ENCODE measurements at regions not wholly inside any gene's neighbourhood (a gene's known extent, or its start where the extent isn't known, plus 50 kb on each side); places are given as distances from the start of the nearest gene placed in this dataset.

- no peaks in the 10 kb centered on the region for H3K27me3 Mint-ChIP-seq
- H3K4me3 Mint-ChIP-seq: no peak overlapping the region
- no peak overlapping the region for H3K27ac Mint-ChIP-seq
- intact Hi-C loops (cut with micrococcal nuclease): no loop called here
- H3K4me1 Mint-ChIP-seq (ENCODE audit: low read depth): no peaks in the 10 kb centered on the region
- H3K9me3 Mint-ChIP-seq: peaks cover 8% of the 10 kb centered on the region
- H3K36me3 Mint-ChIP-seq (ENCODE audit: low read depth): no peaks in the 10 kb centered on the region
Measured at GRCh38 chr14:83556746-83557453, 1973.0 kb upstream of the FLRT2 start.

GRCh38 chr14:83558946-83559345 lies 1971.0 kb upstream of the FLRT2 start:
- Mint-ChIP-seq H3K4me3 (no peak overlapping the region), H3K36me3 (ENCODE audit: low read depth) (no peaks in the 10 kb centered on the region), H3K27ac (no peak overlapping the region), H3K9me3 (peaks cover 8% of the 10 kb centered on the region), H3K4me1 (ENCODE audit: low read depth) (no peaks in the 10 kb centered on the region), H3K27me3 (no peaks in the 10 kb centered on the region)
- intact Hi-C loops (cut with micrococcal nuclease): no loop called here

- Mint-ChIP-seq H3K4me1 (ENCODE audit: low read depth) (no peaks in the 10 kb centered on the region), H3K36me3 (ENCODE audit: low read depth) (no peaks in the 10 kb centered on the region), H3K27ac (no peak overlapping the region), H3K27me3 (no peaks in the 10 kb centered on the region), H3K4me3 (no peak overlapping the region), H3K9me3 (peaks cover 16% of the 10 kb centered on the region)
- intact Hi-C loops (cut with micrococcal nuclease): no loop called here
Measured at GRCh38 chr14:83559721-83560120, 1970.2 kb upstream of the FLRT2 start.

- intact Hi-C loops (cut with micrococcal nuclease): no loop called here
- no peak overlapping the region for H3K4me3 Mint-ChIP-seq
- peaks cover 17% of the 10 kb centered on the region for H3K9me3 Mint-ChIP-seq
- no peaks in the 10 kb centered on the region for H3K36me3 Mint-ChIP-seq (ENCODE audit: low read depth)
- no peaks in the 10 kb centered on the region for H3K4me1 Mint-ChIP-seq (ENCODE audit: low read depth)
- no peaks in the 10 kb centered on the region for H3K27me3 Mint-ChIP-seq
- no peak overlapping the region for H3K27ac Mint-ChIP-seq
Measured at GRCh38 chr14:83561261-83561660, 1968.7 kb upstream of the FLRT2 start.

GRCh38 chr14:83566567-83566966 lies 1963.4 kb upstream of the FLRT2 start:
- H3K9me3 Mint-ChIP-seq: peaks cover 13% of the 10 kb centered on the region
- no peaks in the 10 kb centered on the region for H3K4me1 Mint-ChIP-seq (ENCODE audit: low read depth)
- H3K27ac Mint-ChIP-seq: no peak overlapping the region
- H3K36me3 Mint-ChIP-seq (ENCODE audit: low read depth): no peaks in the 10 kb centered on the region
- H3K27me3 Mint-ChIP-seq: no peaks in the 10 kb centered on the region
- intact Hi-C loops (cut with micrococcal nuclease): no loop called here
- H3K4me3 Mint-ChIP-seq: no peak overlapping the region

GRCh38 chr14:83568141-83568540 lies 1961.8 kb upstream of the FLRT2 start:
- Mint-ChIP-seq H3K4me3 (no peak overlapping the region), H3K9me3 (peaks cover 13% of the 10 kb centered on the region), H3K27ac (no peak overlapping the region), H3K4me1 (ENCODE audit: low read depth) (no peaks in the 10 kb centered on the region), H3K36me3 (ENCODE audit: low read depth) (no peaks in the 10 kb centered on the region), H3K27me3 (no peaks in the 10 kb centered on the region)
- intact Hi-C loops (cut with micrococcal nuclease): no loop called here

- no peak overlapping the region for H3K4me3 Mint-ChIP-seq
- H3K9me3 Mint-ChIP-seq: peaks cover 28% of the 10 kb centered on the region
- intact Hi-C loops (cut with micrococcal nuclease): no loop called here
- H3K4me1 Mint-ChIP-seq (ENCODE audit: low read depth): no peaks in the 10 kb centered on the region
- H3K27me3 Mint-ChIP-seq: no peaks in the 10 kb centered on the region
- H3K27ac Mint-ChIP-seq: no peak overlapping the region
- H3K36me3 Mint-ChIP-seq (ENCODE audit: low read depth): no peaks in the 10 kb centered on the region
Measured at GRCh38 chr14:83575301-83575700, 1954.6 kb upstream of the FLRT2 start.

GRCh38 chr14:83583201-83583600 lies 1946.7 kb upstream of the FLRT2 start:
- intact Hi-C loops (cut with micrococcal nuclease): no loop called here
- H3K27me3 Mint-ChIP-seq: no peaks in the 10 kb centered on the region
- peaks cover 32% of the 10 kb centered on the region for H3K9me3 Mint-ChIP-seq
- no peak overlapping the region for H3K4me3 Mint-ChIP-seq
- H3K36me3 Mint-ChIP-seq (ENCODE audit: low read depth): no peaks in the 10 kb centered on the region
- no peak overlapping the region for H3K27ac Mint-ChIP-seq
- no peaks in the 10 kb centered on the region for H3K4me1 Mint-ChIP-seq (ENCODE audit: low read depth)

- H3K4me3 Mint-ChIP-seq: no peak overlapping the region
- no peak overlapping the region for H3K27ac Mint-ChIP-seq
- no peaks in the 10 kb centered on the region for H3K36me3 Mint-ChIP-seq (ENCODE audit: low read depth)
- intact Hi-C loops (cut with micrococcal nuclease): no loop called here
- no peaks in the 10 kb centered on the region for H3K4me1 Mint-ChIP-seq (ENCODE audit: low read depth)
- no peaks in the 10 kb centered on the region for H3K27me3 Mint-ChIP-seq
- H3K9me3 Mint-ChIP-seq: peaks cover 15% of the 10 kb centered on the region
Measured at GRCh38 chr14:83594874-83595273, 1935.1 kb upstream of the FLRT2 start.

- peaks cover 36% of the 10 kb centered on the region for H3K9me3 Mint-ChIP-seq
Measured at GRCh38 chr14:83607682-83608081, 1922.3 kb upstream of the FLRT2 start.

GRCh38 chr14:83611491-83611890 lies 1918.5 kb upstream of the FLRT2 start:
- Mint-ChIP-seq H3K27ac (no peak overlapping the region), H3K4me3 (no peak overlapping the region), H3K4me1 (ENCODE audit: low read depth) (no peaks in the 10 kb centered on the region), H3K27me3 (no peaks in the 10 kb centered on the region), H3K9me3 (peaks cover 11% of the 10 kb centered on the region), H3K36me3 (ENCODE audit: low read depth) (no peaks in the 10 kb centered on the region)
- intact Hi-C loops (cut with micrococcal nuclease): no loop called here

More at GRCh38 chr14:83607682-83608081, 1922.3 kb upstream of the FLRT2 start:
- intact Hi-C loops (cut with micrococcal nuclease): no loop called here
- Mint-ChIP-seq H3K27me3 (no peaks in the 10 kb centered on the region), H3K36me3 (ENCODE audit: low read depth) (no peaks in the 10 kb centered on the region), H3K4me3 (no peak overlapping the region), H3K4me1 (ENCODE audit: low read depth) (no peaks in the 10 kb centered on the region), H3K27ac (no peak overlapping the region)

- H3K9me3 Mint-ChIP-seq: peaks cover 7% of the 10 kb centered on the region
- H3K4me1 Mint-ChIP-seq (ENCODE audit: low read depth): no peaks in the 10 kb centered on the region
Measured at GRCh38 chr14:83611906-83612390, 1918.0 kb upstream of the FLRT2 start.

GRCh38 chr14:83614956-83615355 lies 1915.0 kb upstream of the FLRT2 start:
- Mint-ChIP-seq H3K4me1 (ENCODE audit: low read depth) (no peaks in the 10 kb centered on the region), H3K4me3 (no peak overlapping the region), H3K27ac (no peak overlapping the region), H3K9me3 (peaks cover 10% of the 10 kb centered on the region), H3K36me3 (ENCODE audit: low read depth) (no peaks in the 10 kb centered on the region), H3K27me3 (no peaks in the 10 kb centered on the region)
- intact Hi-C loops (cut with micrococcal nuclease): no loop called here

More at GRCh38 chr14:83611906-83612390, 1918.0 kb upstream of the FLRT2 start:
- Mint-ChIP-seq H3K27me3 (no peaks in the 10 kb centered on the region), H3K4me3 (no peak overlapping the region), H3K36me3 (ENCODE audit: low read depth) (no peaks in the 10 kb centered on the region), H3K27ac (no peak overlapping the region)
- intact Hi-C loops (cut with micrococcal nuclease): no loop called here

- H3K4me1 Mint-ChIP-seq (ENCODE audit: low read depth): no peaks in the 10 kb centered on the region
- no peaks in the 10 kb centered on the region for H3K36me3 Mint-ChIP-seq (ENCODE audit: low read depth)
- intact Hi-C loops (cut with micrococcal nuclease): no loop called here
- H3K9me3 Mint-ChIP-seq: peaks cover 26% of the 10 kb centered on the region
- no peaks in the 10 kb centered on the region for H3K27me3 Mint-ChIP-seq
- H3K27ac Mint-ChIP-seq: no peak overlapping the region
- no peak overlapping the region for H3K4me3 Mint-ChIP-seq
Measured at GRCh38 chr14:83624541-83624940, 1905.4 kb upstream of the FLRT2 start.

GRCh38 chr14:83632375-83632774 lies 1897.6 kb upstream of the FLRT2 start:
- Mint-ChIP-seq H3K9me3 (peaks cover 14% of the 10 kb centered on the region), H3K4me3 (no peak overlapping the region), H3K4me1 (ENCODE audit: low read depth) (no peaks in the 10 kb centered on the region), H3K36me3 (ENCODE audit: low read depth) (no peaks in the 10 kb centered on the region), H3K27ac (no peak overlapping the region), H3K27me3 (no peaks in the 10 kb centered on the region)
- intact Hi-C loops (cut with micrococcal nuclease): no loop called here
